ENCODE measurements at regions not wholly inside any gene's neighbourhood (a gene's known extent, or its start where the extent isn't known, plus 50 kb on each side); places are given as distances from the start of the nearest gene placed in this dataset.

DNA sequence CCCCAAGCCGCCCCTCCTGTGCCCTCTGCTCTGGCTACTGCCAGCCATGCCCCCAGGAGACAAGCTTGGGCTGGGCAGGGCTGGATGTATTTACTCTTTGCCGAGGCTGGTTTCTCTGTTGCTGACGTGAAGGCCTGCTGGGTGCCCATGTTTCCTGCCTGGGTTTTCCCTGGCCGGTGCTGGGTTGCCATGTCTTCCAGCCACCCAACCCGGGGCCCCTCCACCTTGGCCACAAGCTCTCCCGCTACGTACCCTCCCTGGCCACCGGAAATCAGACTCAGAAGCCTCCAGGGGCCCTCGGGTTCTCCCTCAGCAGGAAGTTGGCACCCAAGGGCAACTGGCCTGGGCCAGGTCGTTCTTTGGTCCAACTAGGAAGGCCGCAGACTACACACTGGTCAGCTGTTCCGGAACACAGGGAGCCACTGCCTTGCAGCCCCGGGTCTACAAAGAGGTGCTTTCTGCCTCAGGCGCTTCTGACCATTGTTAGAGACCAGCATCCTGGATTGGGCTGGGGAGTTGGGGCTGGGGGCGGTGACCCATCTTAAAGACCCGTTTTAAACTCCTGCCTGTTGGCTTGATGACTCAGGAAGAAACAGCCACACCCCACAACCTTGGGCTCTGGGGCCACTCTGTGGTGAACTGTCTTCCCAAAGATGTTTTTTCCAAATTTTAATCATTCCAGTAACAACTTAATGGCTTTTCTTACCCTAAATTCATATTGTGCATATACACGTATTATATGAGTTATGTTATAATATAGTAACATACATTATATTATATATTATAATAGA lies 71.2 kb upstream of the RUNX3 start:
- H3K27ac ChIP-seq: no peak overlapping the region
- no peaks in the 10 kb centered on the region for H3K27me3 ChIP-seq
- no peak for ATAC-seq
- no peaks in the 10 kb centered on the region for H3K4me1 ChIP-seq
- no peak for DNase-seq
- 56% methylated on average over 5 of the region's 17 CpGs for WGBS (ENCODE audit: insufficient coverage, low coverage, low lambda C conversion rate, missing lambda C conversion rate)
- H3K36me3 ChIP-seq: no peaks in the 10 kb centered on the region
- no peak overlapping the region for H3K4me3 ChIP-seq
- no peaks in the 10 kb centered on the region for H3K9me3 ChIP-seq
- no peak for TF ChIP-seq POLR2A (IDR thresholded peaks at IDR 0.05)
- TF ChIP-seq, protein P1, sequence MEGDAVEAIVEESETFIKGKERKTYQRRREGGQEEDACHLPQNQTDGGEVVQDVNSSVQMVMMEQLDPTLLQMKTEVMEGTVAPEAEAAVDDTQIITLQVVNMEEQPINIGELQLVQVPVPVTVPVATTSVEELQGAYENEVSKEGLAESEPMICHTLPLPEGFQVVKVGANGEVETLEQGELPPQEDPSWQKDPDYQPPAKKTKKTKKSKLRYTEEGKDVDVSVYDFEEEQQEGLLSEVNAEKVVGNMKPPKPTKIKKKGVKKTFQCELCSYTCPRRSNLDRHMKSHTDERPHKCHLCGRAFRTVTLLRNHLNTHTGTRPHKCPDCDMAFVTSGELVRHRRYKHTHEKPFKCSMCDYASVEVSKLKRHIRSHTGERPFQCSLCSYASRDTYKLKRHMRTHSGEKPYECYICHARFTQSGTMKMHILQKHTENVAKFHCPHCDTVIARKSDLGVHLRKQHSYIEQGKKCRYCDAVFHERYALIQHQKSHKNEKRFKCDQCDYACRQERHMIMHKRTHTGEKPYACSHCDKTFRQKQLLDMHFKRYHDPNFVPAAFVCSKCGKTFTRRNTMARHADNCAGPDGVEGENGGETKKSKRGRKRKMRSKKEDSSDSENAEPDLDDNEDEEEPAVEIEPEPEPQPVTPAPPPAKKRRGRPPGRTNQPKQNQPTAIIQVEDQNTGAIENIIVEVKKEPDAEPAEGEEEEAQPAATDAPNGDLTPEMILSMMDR (IDR thresholded peaks at IDR 0.05): no peak
- intact Hi-C loops (cut with DNase I): no loop called here

DNA sequence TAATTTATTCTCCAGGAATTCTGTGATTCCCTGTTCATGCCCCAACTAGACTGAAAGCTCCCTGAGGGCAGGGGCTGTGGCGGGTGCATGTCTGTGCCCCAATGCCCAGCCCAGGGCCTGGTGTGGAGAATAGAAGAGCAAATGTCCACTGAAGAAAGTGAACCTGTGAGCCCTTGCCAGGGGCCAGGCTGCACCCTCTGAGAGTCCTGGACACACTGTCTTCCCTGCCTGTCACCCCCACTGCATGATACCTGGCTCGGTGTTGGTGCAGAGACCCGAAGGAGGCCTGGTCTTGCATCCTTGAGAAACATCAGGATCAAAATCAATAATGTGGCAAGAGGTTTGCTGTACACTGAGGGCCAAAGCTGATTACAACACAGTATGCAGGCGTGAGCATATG lies 69.8 kb upstream of the RUNX3 start:
- H3K4me1 ChIP-seq: no peaks in the 10 kb centered on the region
- no peaks in the 10 kb centered on the region for H3K9me3 ChIP-seq
- intact Hi-C loops (cut with DNase I): no loop called here
- TF ChIP-seq, protein P1 (IDR thresholded peaks at IDR 0.05): no peak
- no peak for TF ChIP-seq POLR2A (IDR thresholded peaks at IDR 0.05)
- H3K4me3 ChIP-seq: no peak overlapping the region
- no peaks in the 10 kb centered on the region for H3K36me3 ChIP-seq
- peak in 2 of 3 donors; percentile 8 to 25 for DNase-seq
- no peak for ATAC-seq
- H3K27ac ChIP-seq: no peak overlapping the region
- WGBS (ENCODE audit: insufficient coverage, low coverage, low lambda C conversion rate, missing lambda C conversion rate): 70% methylated on average over 4 of the region's 4 CpGs
- no peaks in the 10 kb centered on the region for H3K27me3 ChIP-seq

DNA sequence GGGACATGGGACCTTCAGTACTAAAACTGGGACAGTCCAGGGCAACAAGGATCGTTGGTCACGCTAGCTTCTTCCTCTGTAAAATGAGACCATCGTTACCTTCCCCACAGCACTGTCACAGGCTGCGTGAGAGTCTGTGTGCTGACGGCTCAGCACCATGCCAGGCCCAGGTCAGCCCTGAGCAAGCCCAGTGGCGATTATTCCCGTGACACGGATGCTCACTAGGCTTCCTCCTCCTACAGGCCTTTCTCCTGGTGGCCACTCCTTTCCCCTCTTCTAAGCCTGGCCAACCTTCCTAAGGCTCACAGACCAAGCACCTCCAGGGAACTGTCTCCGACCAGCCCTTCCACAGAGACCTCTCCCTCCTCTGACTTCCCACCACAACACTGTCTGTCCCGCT lies 69.3 kb upstream of the RUNX3 start:
- Histone ChIP-seq H3K27me3 (no peaks in the 10 kb centered on the region), H3K36me3 (no peaks in the 10 kb centered on the region), H3K27ac (no peak overlapping the region), H3K4me1 (no peaks in the 10 kb centered on the region), H3K9me3 (no peaks in the 10 kb centered on the region), H3K4me3 (no peak overlapping the region)
- TF ChIP-seq, protein P1 (IDR thresholded peaks at IDR 0.05): no peak
- DNase-seq (peak in 2 of 3 donors; percentile 7 to 11), ATAC-seq (no peak)
- WGBS (ENCODE audit: insufficient coverage, low coverage, low lambda C conversion rate, missing lambda C conversion rate): 86% methylated on average over 6 of the region's 10 CpGs
- intact Hi-C loops (cut with DNase I): no loop called here

DNA sequence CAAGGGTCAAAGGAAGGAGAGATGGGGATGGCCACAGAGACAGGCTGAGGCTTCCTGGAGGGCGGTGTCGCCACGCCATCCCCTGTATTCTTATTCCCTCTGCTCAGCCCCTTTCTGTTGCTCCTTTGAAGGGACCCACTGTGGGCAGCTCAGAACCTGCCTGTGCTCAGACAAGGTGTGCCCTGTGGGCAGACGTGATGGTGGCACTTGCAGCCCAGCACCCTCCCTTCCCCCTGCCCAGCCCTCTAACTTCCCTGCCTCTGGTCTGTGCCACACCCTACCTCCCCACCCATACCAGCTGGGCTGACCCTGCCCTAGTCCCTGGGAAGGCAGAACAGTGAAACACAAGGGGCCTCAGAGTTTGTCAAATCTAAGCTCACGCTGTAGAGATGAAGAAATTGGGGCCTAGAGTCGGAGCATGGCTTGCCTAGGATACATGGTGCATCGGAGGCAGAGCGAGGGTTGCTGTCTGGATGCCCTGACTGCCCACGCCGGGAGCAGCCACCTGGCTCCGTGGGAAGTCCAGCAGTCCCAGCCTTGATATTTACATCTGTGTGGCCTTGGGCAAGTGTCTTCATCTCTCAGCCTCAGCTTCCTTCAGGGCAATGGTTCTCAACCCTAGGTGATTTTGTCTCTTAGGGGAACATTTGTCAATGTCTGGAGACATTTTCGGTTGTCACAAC lies 68.6 kb upstream of the RUNX3 start:
- DNase-seq (peak in 2 of 3 donors; percentile 5 to 38), ATAC-seq (no peak)
- no peaks in the 10 kb centered on the region for H3K4me1 ChIP-seq
- TF ChIP-seq, protein P1 (IDR thresholded peaks at IDR 0.05): no peak
- no peak for TF ChIP-seq POLR2A (IDR thresholded peaks at IDR 0.05)
- no peak overlapping the region for H3K27ac ChIP-seq
- intact Hi-C loops (cut with DNase I): no loop called here
- no peak overlapping the region for H3K4me3 ChIP-seq
- no peaks in the 10 kb centered on the region for H3K36me3 ChIP-seq
- 90% methylated on average over 4 of the region's 12 CpGs for WGBS (ENCODE audit: insufficient coverage, low coverage, low lambda C conversion rate, missing lambda C conversion rate)
- H3K27me3 ChIP-seq: no peaks in the 10 kb centered on the region
- H3K9me3 ChIP-seq: no peaks in the 10 kb centered on the region
